ENCODE measurements at regions not wholly inside any gene's neighbourhood (a gene's known extent, or its start where the extent isn't known, plus 50 kb on each side); places are given as distances from the start of the nearest gene placed in this dataset.

- Histone ChIP-seq H3K9me3 (no peaks in the 10 kb centered on the region), H3K4me1 (no peaks in the 10 kb centered on the region), H3K36me3 (no peaks in the 10 kb centered on the region), H3K27ac (no peak overlapping the region), H3K4me3 (no peak overlapping the region), H3K27me3 (no peaks in the 10 kb centered on the region)
- DNase-seq, result no peak
- intact Hi-C loops (cut with DNase I), result no loop called here
- TF ChIP-seq CTCF (IDR thresholded peaks at IDR 0.05), result no peak
- ATAC-seq, result no peak
Observed at GRCh38 chr20:6420336-6420735, 297.5 kb upstream of the FERMT1 start.

- Histone ChIP-seq H3K4me3 (no peak overlapping the region), H3K36me3 (no peaks in the 10 kb centered on the region), H3K27ac (no peak overlapping the region), H3K9me3 (no peaks in the 10 kb centered on the region), H3K27me3 (no peaks in the 10 kb centered on the region), H3K4me1 (no peaks in the 10 kb centered on the region)
- no peak for TF ChIP-seq CTCF (IDR thresholded peaks at IDR 0.05)
- intact Hi-C loops (cut with DNase I), result no loop called here
- DNase-seq (no peak), ATAC-seq (peak; percentile 46)
Observed at GRCh38 chr20:6418732-6419131, 295.9 kb upstream of the FERMT1 start.

GRCh38 chr20:6416371-6416770 is 293.5 kb upstream of the FERMT1 start:
- Histone ChIP-seq H3K4me3 (no peak overlapping the region), H3K4me1 (no peaks in the 10 kb centered on the region), H3K27me3 (no peaks in the 10 kb centered on the region), H3K27ac (no peak overlapping the region), H3K36me3 (no peaks in the 10 kb centered on the region), H3K9me3 (no peaks in the 10 kb centered on the region)
- DNase-seq (no peak), ATAC-seq (no peak)
- TF ChIP-seq CTCF (IDR thresholded peaks at IDR 0.05), result no peak
- intact Hi-C loops (cut with DNase I), result no loop called here

GRCh38 chr20:6411651-6412050 is 288.8 kb upstream of the FERMT1 start:
- Histone ChIP-seq H3K27me3 (no peaks in the 10 kb centered on the region), H3K4me1 (no peaks in the 10 kb centered on the region), H3K27ac (no peak overlapping the region), H3K4me3 (no peak overlapping the region), H3K36me3 (no peaks in the 10 kb centered on the region), H3K9me3 (no peaks in the 10 kb centered on the region)
- no peak for TF ChIP-seq CTCF (IDR thresholded peaks at IDR 0.05)
- no peak for ATAC-seq
- DNase-seq, result no peak
- intact Hi-C loops (cut with DNase I), result no loop called here

GRCh38 chr20:6410721-6411120 is 287.9 kb upstream of the FERMT1 start:
- H3K4me1 ChIP-seq, result no peaks in the 10 kb centered on the region
- no peak for ATAC-seq
- DNase-seq, result no peak
- no peaks in the 10 kb centered on the region for H3K36me3 ChIP-seq
- H3K9me3 ChIP-seq, result no peaks in the 10 kb centered on the region
- H3K27me3 ChIP-seq, result no peaks in the 10 kb centered on the region
- no peak overlapping the region for H3K4me3 ChIP-seq
- no peak for TF ChIP-seq CTCF (IDR thresholded peaks at IDR 0.05)
- intact Hi-C loops (cut with DNase I), result no loop called here
- H3K27ac ChIP-seq, result no peak overlapping the region

Measured in left lung (tissue), 4 donors.